SK-N-SH (cell line): ENCODE measurements at regions not wholly inside any gene's neighbourhood (a gene's known extent, or its start where the extent isn't known, plus 50 kb on each side); places are given as distances from the start of the nearest gene placed in this dataset.
A peak's percentile ranks its signal among the peaks of the same experiment; 100 is the strongest.

Experiments used
- CTCF ChIA-PET: fragments of 300-600, 350-600 bp; formaldehyde crosslinking; extraction: SDS; loops from one replicate; lab custom pipeline; 2021; lab: Yijun Ruan, JAX
- POLR2A ChIA-PET: fragments of 350-600 bp; sonication (Branson Sonifier 250); formaldehyde crosslinking; extraction: SDS; loops from one replicate; lab custom pipeline; 2020; ENCODE audit warnings: antibody characterized with exemption, inconsistent platforms; lab: Yijun Ruan, JAX
- DNase-seq: peaks from one replicate; pipeline ENCODE4 v3.0.0; 2012
- H2AFZ ChIP-seq: fragments of 200-600 bp; sonication (generic); 2 replicates; pipeline ENCODE4 v1.8.1; 2016; ENCODE audit warnings: antibody characterized with exemption, mild to moderate bottlenecking, low read depth
- H3F3A ChIP-seq: fragments of 200-600 bp; sonication (generic); replicated peaks from 2 replicates; pipeline ENCODE3; 2016; ENCODE audit warnings: antibody characterized with exemption, mild to moderate bottlenecking; ENCODE audit not compliant: insufficient read depth
- H3K27ac ChIP-seq, 2 experiments: fragments of 200-500 bp in 1 of 2; fragments of 200-600 bp in 1 of 2; sonication (Bioruptor generic) in 1 of 2; sonication (generic), shearing (Covaris generic) in 1 of 2; 2 replicates each; pipeline versions ENCODE4 v1.5.1 to v1.6.1; 2014 to 2016; ENCODE audit warnings: low read depth in 2 of 2, inconsistent platforms in 1 of 2, low read length in 1 of 2, mild to moderate bottlenecking in 1 of 2, mixed read lengths in 1 of 2
- H3K27me3 ChIP-seq: fragments of 200-600 bp; sonication (generic), shearing (Covaris generic); 2 replicates; pipeline ENCODE4 v1.6.1; 2016; ENCODE audit warnings: mixed run types; ENCODE audit not compliant: insufficient read depth
- H3K36me3 ChIP-seq, 2 experiments: fragments of 200-500 bp in 1 of 2; fragments of 200-600 bp in 1 of 2; sonication (Bioruptor generic) in 1 of 2; sonication (generic) in 1 of 2; replicated peaks in 1 of 2; 2 replicates each; pipeline versions ENCODE3 to v1.5.1; 2014 to 2016; ENCODE audit warnings: low read length in 1 of 2, mild to moderate bottlenecking in 1 of 2; ENCODE audit not compliant: insufficient read depth in 2 of 2, control insufficient read depth in 1 of 2
- H3K4me1 ChIP-seq, 2 experiments: fragments of 200-500 bp in 1 of 2; fragments of 200-600 bp in 1 of 2; sonication (Bioruptor generic) in 1 of 2; sonication (generic), shearing (Covaris generic) in 1 of 2; 2 replicates each; pipeline versions ENCODE4 v1.5.1 to v1.6.1; 2014 to 2016; ENCODE audit warnings: low read depth in 1 of 2, low read length in 1 of 2, mixed run types in 1 of 2; ENCODE audit not compliant: insufficient read depth in 2 of 2, control insufficient read depth in 1 of 2
- H3K4me2 ChIP-seq: fragments of 200-600 bp; sonication (generic), shearing (Covaris generic); 2 replicates; pipeline ENCODE4 v1.6.1; 2017; ENCODE audit warnings: mixed run types
- H3K4me3 ChIP-seq, 2 experiments: fragments of 200-500 bp in 1 of 2; fragments of 200-600 bp in 1 of 2; sonication (Bioruptor generic) in 1 of 2; sonication (generic), shearing (Covaris generic) in 1 of 2; 2 replicates each; pipeline versions ENCODE4 v1.5.1 to v1.8.1; 2014 to 2016; ENCODE audit warnings: low read depth in 2 of 2, inconsistent platforms in 1 of 2, low read length in 1 of 2, mild to moderate bottlenecking in 1 of 2, mixed read lengths in 1 of 2, moderate library complexity in 1 of 2
- H3K79me2 ChIP-seq: fragments of 200-600 bp; sonication (generic); 2 replicates; pipeline ENCODE4 v1.8.1; 2017; ENCODE audit warnings: mild to moderate bottlenecking; ENCODE audit not compliant: insufficient read depth
- H3K9ac ChIP-seq: fragments of 200-600 bp; sonication (generic); 2 replicates; pipeline ENCODE4 v1.6.1; 2017; ENCODE audit warnings: mixed run types
- H3K9me2 ChIP-seq: fragments of 200-600 bp; sonication (generic); 2 replicates; pipeline ENCODE4 v1.6.1; 2017; ENCODE audit warnings: mixed run types
- H3K9me3 ChIP-seq: fragments of 200-600 bp; sonication (generic); 2 replicates; pipeline ENCODE4 v1.6.1; 2017; ENCODE audit warnings: mixed run types, mild to moderate bottlenecking, moderate library complexity
- H4K20me1 ChIP-seq: fragments of 200-600 bp; sonication (generic); 2 replicates; pipeline ENCODE4 v1.6.1; 2017; ENCODE audit warnings: mild to moderate bottlenecking, mixed run types; ENCODE audit not compliant: insufficient read depth
- CTCF ChIP-seq: fragments of 200-600 bp; sonication (generic); IDR thresholded peaks from 2 replicates; pipeline ENCODE4 v1.6.1; 2017; ENCODE audit warnings: antibody characterized with exemption, mild to moderate bottlenecking, moderate library complexity
- ELF1 ChIP-seq: IDR thresholded peaks from 2 replicates; pipeline ENCODE4 v1.4.0; 2012
- EP300 ChIP-seq, 2 experiments: IDR thresholded peaks; 2 replicates each; pipeline versions ENCODE4 v1.4.0 to v1.6.1; 2012; ENCODE audit warnings: borderline replicate concordance in 1 of 2, low read depth in 1 of 2, low read length in 1 of 2
- EZH2phosphoT487 ChIP-seq: fragments of 200-600 bp; sonication (generic); IDR thresholded peaks from 2 replicates; pipeline ENCODE4 v1.6.1; 2017; ENCODE audit warnings: low read depth, mixed run types, mild to moderate bottlenecking, antibody characterized with exemption, moderate library complexity, borderline replicate concordance
- FOXJ3 ChIP-seq: sonication (generic); formaldehyde crosslinking; IDR thresholded peaks from 2 replicates; pipeline ENCODE4 v1.5.1; 2020; ENCODE audit warnings: mild to moderate bottlenecking, missing genetic modification reagents
- FOXM1 ChIP-seq: IDR thresholded peaks from 2 replicates; pipeline ENCODE4 v1.4.0; 2012; ENCODE audit warnings: low read depth, mild to moderate bottlenecking
- GABPA ChIP-seq: IDR thresholded peaks from 2 replicates; pipeline ENCODE4 v1.4.0; 2012; ENCODE audit warnings: low read depth, mild to moderate bottlenecking
- JUND ChIP-seq: IDR thresholded peaks from 2 replicates; pipeline ENCODE4 v1.4.0; 2012
- MXI1 ChIP-seq: IDR thresholded peaks from 2 replicates; pipeline ENCODE4 v1.6.1; 2012; ENCODE audit warnings: mild to moderate bottlenecking, low read depth, low read length, improper control_type of control experiment
- NRF1 ChIP-seq: IDR thresholded peaks from 2 replicates; pipeline ENCODE4 v1.6.1; 2012; ENCODE audit warnings: low read depth, mild to moderate bottlenecking, low read length
- PBX3 ChIP-seq: IDR thresholded peaks from 2 replicates; pipeline ENCODE4; 2012
- POLR2AphosphoS5 ChIP-seq: IDR thresholded peaks from 2 replicates; pipeline ENCODE4 v1.6.1; 2012; ENCODE audit warnings: low read depth, low read length
- RFX5 ChIP-seq: IDR thresholded peaks from 2 replicates; pipeline ENCODE4 v1.6.1; 2012; ENCODE audit warnings: mild to moderate bottlenecking, improper control_type of control experiment, low read length
- RXRA ChIP-seq: IDR thresholded peaks from 2 replicates; pipeline ENCODE4 v1.4.0; 2012; ENCODE audit warnings: low read depth, mild to moderate bottlenecking, borderline replicate concordance
- SIN3A ChIP-seq: IDR thresholded peaks from 2 replicates; pipeline ENCODE4 v1.6.1; 2012; ENCODE audit warnings: low read depth, mild to moderate bottlenecking, low read length, moderate library complexity, borderline replicate concordance
- TAF1 ChIP-seq: IDR thresholded peaks from 2 replicates; pipeline ENCODE4 v1.6.1; 2012; ENCODE audit warnings: low read depth, mild to moderate bottlenecking, low read length, moderate library complexity, borderline replicate concordance
- TEAD4 ChIP-seq: IDR thresholded peaks from 2 replicates; pipeline ENCODE4 v1.4.0; 2012; ENCODE audit warnings: mild to moderate bottlenecking, borderline replicate concordance; ENCODE audit not compliant: insufficient read depth
- USF1 ChIP-seq: IDR thresholded peaks from 2 replicates; pipeline ENCODE4 v1.4.0; 2012; ENCODE audit warnings: low read depth, borderline replicate concordance
- YY1 ChIP-seq: IDR thresholded peaks from 2 replicates; pipeline ENCODE4 v1.4.0; 2012; ENCODE audit warnings: low read depth, mild to moderate bottlenecking
- ZBTB33 ChIP-seq: IDR thresholded peaks from 2 replicates; pipeline ENCODE4 v1.4.0; 2012; ENCODE audit warnings: low read depth, borderline replicate concordance
- WGBS: methylation state at CpG from one replicate; pipeline ENCODE4 v1.1.6; 2017; ENCODE audit warnings: low lambda C conversion rate; 5-methylcytosine and 5-hydroxymethylcytosine counted together

- no peaks in the 10 kb centered on the region for H3K79me2 ChIP-seq
- peak overlapping the region; percentile 37; the same call in 1 of the 2 replicates for H2AFZ ChIP-seq
- no peak overlapping the region for H3K4me2 ChIP-seq
- no peaks in the 10 kb centered on the region for H3K27me3 ChIP-seq
- H4K20me1 ChIP-seq, result no peaks in the 10 kb centered on the region
- no peak overlapping the region for H3K27ac ChIP-seq
- CTCF ChIA-PET, result no interaction called here
- no peak overlapping the region for H3K9ac ChIP-seq
- H3K4me3 ChIP-seq, result no peak overlapping the region
- WGBS, result 94% methylated on average over 11 of the region's 11 CpGs
- H3K36me3 ChIP-seq, result no peaks in the 10 kb centered on the region
- H3K4me1 ChIP-seq, result no peaks in the 10 kb centered on the region
- TF ChIP-seq JUND (no peak), GABPA (no peak), TEAD4 (no peak), PBX3 (no peak), ELF1 (no peak), YY1 (no peak), EP300 (IDR thresholded peaks at IDR 0.05; ENCODE audit: borderline replicate concordance in 1 of 2, low read depth in 1 of 2, low read length in 1 of 2) (no peak), CTCF (no peak), TAF1 (no peak), FOXM1 (no peak), EZH2phosphoT487 (no peak), RXRA (no peak), RFX5 (no peak), SIN3A (no peak), USF1 (no peak), MXI1 (no peak), POLR2AphosphoS5 (no peak), FOXJ3 (CRISPR knock-in tag) (no peak), ZBTB33 (no peak), NRF1 (no peak)
- no peaks in the 10 kb centered on the region for H3K9me2 ChIP-seq
- POLR2A ChIA-PET, result no interaction called here
- no peaks in the 10 kb centered on the region for H3K9me3 ChIP-seq
- no peak for DNase-seq
- no peaks in the 10 kb centered on the region for H3F3A ChIP-seq
Observed at GRCh38 chr10:3935141-3935540, 150.1 kb upstream of the KLF6 start.
